AG04450 (cell line): ENCODE measurements at regions not wholly inside any gene's neighbourhood (a gene's known extent, or its start where the extent isn't known, plus 50 kb on each side); places are given as distances from the start of the nearest gene placed in this dataset.

ENCODE experiments used
- CTCF ChIA-PET: fragments of 300-600, 350-600 bp; formaldehyde crosslinking; extraction: SDS; loops from one replicate; lab custom pipeline; 2022; ENCODE audit warnings: antibody characterized with exemption, inconsistent platforms; lab: Charles Lee
- POLR2A ChIA-PET: fragments of 350-600 bp; formaldehyde crosslinking; extraction: SDS; loops from one replicate; lab custom pipeline; 2021; ENCODE audit warnings: antibody characterized with exemption, inconsistent platforms; lab: Yijun Ruan, JAX
- DNase-seq: peaks from one replicate; pipeline ENCODE4 v3.0.0-alpha.2; 2011; ENCODE audit warnings: low read depth, low spot score
- H3K27ac ChIP-seq: one replicate; pipeline ENCODE4 v1.5.1; 2012; ENCODE audit warnings: low read depth, low read length, control low read depth
- H3K27me3 ChIP-seq: one replicate; pipeline ENCODE4 v1.6.0; 2012; ENCODE audit warnings: low read length; ENCODE audit not compliant: control insufficient read depth, insufficient read depth
- H3K4me3 ChIP-seq: 2 replicates; pipeline ENCODE4 v1.5.1; 2011; ENCODE audit warnings: mild to moderate bottlenecking, low read depth, low read length, control low read depth
- H3K9me3 ChIP-seq: 2 replicates; pipeline ENCODE4 v1.5.1; 2012; ENCODE audit warnings: low read length; ENCODE audit not compliant: control insufficient read depth, insufficient read depth
- TF ChIP-seq, protein P1 (sequence below): IDR thresholded peaks from 2 replicates; pipeline ENCODE4 v1.5.1; 2011; ENCODE audit warnings: low read depth, low read length, control low read depth, inconsistent platforms

DNA sequence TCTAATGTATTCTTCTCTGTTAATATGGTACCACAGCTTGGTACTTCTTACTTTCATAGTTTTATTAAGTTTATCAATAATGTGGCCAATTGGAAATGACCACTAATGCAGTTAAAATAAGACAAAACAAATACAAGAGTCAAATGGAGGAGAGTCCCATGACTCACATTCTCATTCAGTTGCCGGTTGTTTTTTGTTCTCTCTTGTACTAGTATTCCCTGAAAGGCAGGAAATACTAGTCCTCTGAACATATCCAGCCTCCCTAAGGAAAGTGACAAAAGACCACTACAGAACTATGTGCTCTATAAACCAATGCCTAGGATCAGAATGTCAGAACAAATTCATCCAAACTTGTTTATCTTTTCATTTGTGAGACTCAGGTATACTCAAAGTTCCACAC, 165.2 kb upstream of the SAMSN1 start:
- POLR2A ChIA-PET, result no interaction called here
- H3K27ac ChIP-seq, result no peak overlapping the region
- DNase-seq, result no peak
- CTCF ChIA-PET, result no interaction called here
- no peak overlapping the region for H3K4me3 ChIP-seq
- TF ChIP-seq, protein P1, sequence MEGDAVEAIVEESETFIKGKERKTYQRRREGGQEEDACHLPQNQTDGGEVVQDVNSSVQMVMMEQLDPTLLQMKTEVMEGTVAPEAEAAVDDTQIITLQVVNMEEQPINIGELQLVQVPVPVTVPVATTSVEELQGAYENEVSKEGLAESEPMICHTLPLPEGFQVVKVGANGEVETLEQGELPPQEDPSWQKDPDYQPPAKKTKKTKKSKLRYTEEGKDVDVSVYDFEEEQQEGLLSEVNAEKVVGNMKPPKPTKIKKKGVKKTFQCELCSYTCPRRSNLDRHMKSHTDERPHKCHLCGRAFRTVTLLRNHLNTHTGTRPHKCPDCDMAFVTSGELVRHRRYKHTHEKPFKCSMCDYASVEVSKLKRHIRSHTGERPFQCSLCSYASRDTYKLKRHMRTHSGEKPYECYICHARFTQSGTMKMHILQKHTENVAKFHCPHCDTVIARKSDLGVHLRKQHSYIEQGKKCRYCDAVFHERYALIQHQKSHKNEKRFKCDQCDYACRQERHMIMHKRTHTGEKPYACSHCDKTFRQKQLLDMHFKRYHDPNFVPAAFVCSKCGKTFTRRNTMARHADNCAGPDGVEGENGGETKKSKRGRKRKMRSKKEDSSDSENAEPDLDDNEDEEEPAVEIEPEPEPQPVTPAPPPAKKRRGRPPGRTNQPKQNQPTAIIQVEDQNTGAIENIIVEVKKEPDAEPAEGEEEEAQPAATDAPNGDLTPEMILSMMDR, result no peak
- H3K27me3 ChIP-seq, result no peaks in the 10 kb centered on the region
- no peaks in the 10 kb centered on the region for H3K9me3 ChIP-seq

DNA sequence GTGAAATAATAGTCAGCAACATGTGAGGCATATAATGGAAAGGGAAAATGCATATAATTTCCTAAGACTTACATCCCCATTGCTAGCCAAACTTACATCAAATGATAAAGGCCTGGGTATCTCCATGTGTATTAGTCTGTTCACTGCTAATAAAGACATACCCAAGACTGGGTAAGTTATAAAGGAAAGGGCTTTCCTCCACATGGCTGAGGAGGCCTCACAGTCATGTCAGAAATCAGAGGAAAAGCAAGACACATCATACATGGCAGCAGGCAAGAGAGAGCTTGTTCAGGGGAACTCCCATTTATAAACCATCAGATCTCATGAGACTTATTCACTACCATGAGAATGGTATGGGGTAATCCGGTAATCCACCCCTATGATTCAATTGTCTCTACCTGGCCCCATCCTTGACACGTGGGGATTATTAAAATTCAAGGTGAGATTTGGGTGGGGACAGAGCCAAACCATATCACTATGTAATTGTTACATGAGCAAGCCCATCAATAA, 161.5 kb upstream of the SAMSN1 start:
- POLR2A ChIA-PET, result interaction anchor here (0.6 kb wide), 1 partner anchor 25 kb away, joined by 3 read pairs; no protein-coding TSS in a partner anchor
- CTCF ChIA-PET, result no interaction called here
- no peaks in the 10 kb centered on the region for H3K27me3 ChIP-seq
- TF ChIP-seq, protein P1, result no peak
- no peak for DNase-seq
- H3K4me3 ChIP-seq, result no peak overlapping the region
- H3K27ac ChIP-seq, result no peak overlapping the region
- H3K9me3 ChIP-seq, result no peaks in the 10 kb centered on the region; the same call in 1 of the 2 replicates

DNA sequence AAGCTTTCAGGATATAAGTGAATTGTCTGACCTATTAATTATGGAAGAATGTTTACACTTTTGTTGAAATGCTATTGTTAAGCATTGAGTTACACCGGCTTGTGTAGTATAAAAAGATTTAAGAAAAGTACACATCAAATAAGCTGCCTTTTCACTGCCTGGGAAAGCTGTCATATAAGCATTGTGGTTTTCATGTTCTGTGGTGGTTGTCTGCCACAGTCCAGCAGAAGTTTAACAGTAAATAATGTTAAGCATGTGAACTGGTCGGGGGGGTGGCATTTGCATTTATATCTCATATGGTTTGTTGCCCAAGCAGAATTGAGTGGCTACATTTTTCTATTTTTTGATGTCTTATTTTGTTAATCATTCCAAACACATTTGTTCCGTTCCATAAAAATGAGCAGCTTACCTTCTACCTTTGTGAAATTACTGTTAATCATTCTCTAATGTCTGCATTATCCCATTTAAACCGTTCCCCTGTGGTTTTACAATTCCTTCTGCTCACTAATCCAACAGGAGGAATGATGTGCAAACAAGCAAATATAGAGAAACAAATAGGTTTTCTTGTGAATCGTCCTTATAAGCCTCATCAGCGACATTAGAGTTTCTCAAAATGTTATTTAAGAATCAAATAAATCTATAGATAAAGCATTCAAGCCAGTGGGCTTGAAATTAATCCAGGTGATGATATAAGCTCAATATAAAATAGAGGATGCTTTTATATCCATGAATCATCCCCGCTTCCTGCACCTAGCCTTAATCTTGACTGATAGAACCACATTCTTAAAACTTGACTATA, 160.8 kb upstream of the SAMSN1 start:
- H3K27ac ChIP-seq, result no peak overlapping the region
- no peak for DNase-seq
- no peak overlapping the region for H3K4me3 ChIP-seq
- H3K9me3 ChIP-seq, result no peaks in the 10 kb centered on the region; the same call in 1 of the 2 replicates
- CTCF ChIA-PET, result no interaction called here
- H3K27me3 ChIP-seq, result no peaks in the 10 kb centered on the region
- TF ChIP-seq, protein P1, result no peak
- POLR2A ChIA-PET, result no interaction called here

DNA sequence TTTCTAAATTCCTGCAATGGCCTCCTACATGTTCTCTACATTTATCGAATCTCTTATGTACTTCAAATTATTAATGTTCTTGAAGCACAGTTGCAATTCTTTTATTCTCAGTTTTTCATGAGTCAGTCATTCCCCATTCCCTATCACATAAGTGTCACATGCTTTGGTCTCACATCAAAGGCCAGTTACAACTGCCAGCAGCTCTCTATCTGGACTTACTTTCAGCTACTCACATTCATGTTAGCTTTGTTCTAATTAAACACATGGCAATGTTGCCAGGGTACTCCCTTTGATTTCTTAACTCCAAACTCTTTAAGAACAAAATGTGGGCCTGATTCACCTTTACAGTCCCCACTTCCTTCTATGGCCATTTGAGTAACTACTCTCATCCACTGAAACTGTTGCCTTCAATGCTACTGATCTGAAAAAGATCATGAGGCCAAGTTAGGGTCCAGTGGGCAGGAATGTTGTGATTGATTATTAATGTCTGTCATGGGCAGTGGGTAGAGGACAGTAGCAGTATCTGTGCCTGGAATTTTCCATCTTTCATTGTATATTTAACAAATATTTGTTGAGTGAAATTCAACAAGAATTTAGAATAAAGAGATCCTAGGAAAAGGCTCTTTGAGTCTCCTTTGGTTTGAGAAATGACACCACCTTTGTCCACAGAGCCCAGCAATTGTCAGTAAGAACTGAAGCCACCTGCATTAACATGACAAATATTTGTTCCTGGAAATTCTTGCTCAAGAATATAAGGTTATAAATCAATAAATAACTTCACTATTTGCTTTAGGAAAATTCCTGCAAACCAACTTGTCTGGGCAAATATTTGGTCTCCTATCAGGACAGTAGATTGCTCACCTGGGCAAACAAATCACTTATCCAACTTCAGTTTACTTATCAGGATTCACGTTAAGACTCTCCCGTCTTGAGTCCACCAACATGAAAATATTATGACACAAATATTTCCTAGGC, 153.6 kb upstream of the SAMSN1 start:
- no peak overlapping the region for H3K4me3 ChIP-seq
- H3K27me3 ChIP-seq, result no peaks in the 10 kb centered on the region
- no peaks in the 10 kb centered on the region; the same call in 1 of the 2 replicates for H3K9me3 ChIP-seq
- no peak for DNase-seq
- no peak overlapping the region for H3K27ac ChIP-seq
- TF ChIP-seq, protein P1, result no peak
- ChIA-PET POLR2A (no interaction called here), CTCF (no interaction called here)
